GM23338 (cell line): ENCODE measurements at regions not wholly inside any gene's neighbourhood (a gene's known extent, or its start where the extent isn't known, plus 50 kb on each side); places are given as distances from the start of the nearest gene placed in this dataset.

ENCODE experiments used
- ATAC-seq: fragments of 200-7000 bp; cut with Tn5 transposase; 3 replicates; pipeline ENCODE4 v1.9.1; 2020
- DNase-seq: peaks from one replicate; pipeline ENCODE4 v3.0.0-alpha.2; 2015; ENCODE audit warnings: low spot score
- H2AFZ ChIP-seq: fragments of 200-600 bp; sonication (generic); 2 replicates; pipeline ENCODE4 v1.8.0; 2016; ENCODE audit warnings: antibody characterized with exemption, mild to moderate bottlenecking, moderate library complexity
- H3F3A ChIP-seq: fragments of 200-600 bp; sonication (generic); replicated peaks from 2 replicates; pipeline ENCODE4 v1.8.0; 2017; ENCODE audit warnings: antibody characterized with exemption, mixed run types, low read depth
- H3K27ac ChIP-seq: fragments of 200-600 bp; sonication (generic); 2 replicates; pipeline ENCODE4 v1.6.1; 2016; ENCODE audit warnings: low read depth
- H3K27me3 ChIP-seq: fragments of 200-600 bp; sonication (generic); 2 replicates; pipeline ENCODE4 v1.8.0; 2016; ENCODE audit warnings: mild to moderate bottlenecking, mixed run types, moderate library complexity; ENCODE audit not compliant: insufficient read depth
- H3K36me3 ChIP-seq: fragments of 200-600 bp; sonication (generic); 2 replicates; pipeline ENCODE4 v1.8.0; 2016; ENCODE audit warnings: mild to moderate bottlenecking; ENCODE audit not compliant: insufficient read depth
- H3K4me1 ChIP-seq: fragments of 200-600 bp; sonication (generic); 2 replicates; pipeline ENCODE4 v1.8.0; 2016; ENCODE audit warnings: mild to moderate bottlenecking, moderate library complexity; ENCODE audit not compliant: insufficient read depth
- H3K4me2 ChIP-seq: fragments of 200-600 bp; sonication (generic); 2 replicates; pipeline ENCODE4 v1.7.1; 2017; ENCODE audit warnings: mixed run types
- H3K4me3 ChIP-seq: fragments of 200-600 bp; sonication (generic); 2 replicates; pipeline ENCODE4 v1.6.1; 2016; ENCODE audit warnings: mixed run types
- H3K79me2 ChIP-seq: fragments of 200-600 bp; sonication (generic); replicated peaks from 2 replicates; pipeline ENCODE4 v1.8.0; 2017; ENCODE audit warnings: mild to moderate bottlenecking; ENCODE audit not compliant: insufficient read depth
- H3K9me2 ChIP-seq: fragments of 200-600 bp; sonication (generic); 2 replicates; pipeline ENCODE4 v1.8.0; 2017; ENCODE audit not compliant: insufficient read depth
- H4K20me1 ChIP-seq: fragments of 200-600 bp; sonication (generic); replicated peaks from 2 replicates; pipeline ENCODE4 v1.8.0; 2017; ENCODE audit warnings: mild to moderate bottlenecking; ENCODE audit not compliant: insufficient read depth
- H3K27ac Mint-ChIP-seq: 2 replicates; pipeline ENCODE4 v1.8.0; 2020; ENCODE audit warnings: inconsistent platforms, mild to moderate bottlenecking, moderate library complexity, mixed read lengths
- H3K27me3 Mint-ChIP-seq: 3 replicates; pipeline ENCODE4 v1.8.0; 2022; ENCODE audit warnings: low read depth, mild to moderate bottlenecking, moderate library complexity, mixed read lengths, inconsistent platforms; ENCODE audit not compliant: insufficient read depth, poor library complexity
- H3K36me3 Mint-ChIP-seq: 3 replicates; pipeline ENCODE4 v1.8.0; 2021; ENCODE audit warnings: low read depth, mild to moderate bottlenecking, inconsistent platforms, moderate library complexity, mixed read lengths
- H3K4me1 Mint-ChIP-seq: 3 replicates; pipeline ENCODE4 v1.8.0; 2020; ENCODE audit warnings: mild to moderate bottlenecking, inconsistent platforms, mixed read lengths
- H3K4me3 Mint-ChIP-seq: 3 replicates; pipeline ENCODE4 v1.8.0; 2021; ENCODE audit warnings: moderate library complexity, mild to moderate bottlenecking, inconsistent platforms, mixed read lengths
- H3K9me3 Mint-ChIP-seq: 3 replicates; pipeline ENCODE4 v1.8.0; 2020; ENCODE audit warnings: moderate library complexity, mild to moderate bottlenecking, inconsistent platforms, mixed read lengths
- CREB1 ChIP-seq: fragments of 250-450 bp; sonication (Bioruptor Pico); IDR thresholded peaks from 2 replicates; pipeline ENCODE4 v1.5.0; 2020; ENCODE audit warnings: low read depth, mild to moderate bottlenecking, moderate library complexity
- ETS1 ChIP-seq: IDR thresholded peaks from 2 replicates; pipeline ENCODE4 v1.6.1; 2016; ENCODE audit warnings: antibody characterized with exemption
- EZH2 ChIP-seq: fragments of 200-600 bp; sonication (generic); IDR thresholded peaks from one replicate; pipeline ENCODE4 v1.8.0; 2017; ENCODE audit warnings: antibody characterized with exemption, mild to moderate bottlenecking, low read depth; ENCODE audit not compliant: unreplicated experiment
- EZH2phosphoT487 ChIP-seq: fragments of 200-600 bp; sonication (generic); IDR thresholded peaks from one replicate; pipeline ENCODE4 v1.8.1; 2018; ENCODE audit warnings: antibody characterized with exemption; ENCODE audit not compliant: unreplicated experiment
- JUNB ChIP-seq: IDR thresholded peaks from one replicate; pipeline ENCODE4 v1.6.1; 2016; ENCODE audit warnings: antibody characterized with exemption; ENCODE audit not compliant: unreplicated experiment
- NANOG ChIP-seq: IDR thresholded peaks from 2 replicates; pipeline ENCODE4 v1.6.1; 2016; ENCODE audit warnings: antibody characterized with exemption, borderline replicate concordance
- POLR2AphosphoS5 ChIP-seq: IDR thresholded peaks from 2 replicates; pipeline ENCODE4 v1.6.1; 2016; ENCODE audit warnings: antibody characterized with exemption, low read depth
- REST ChIP-seq: IDR thresholded peaks from one replicate; pipeline ENCODE4 v1.6.1; 2018; ENCODE audit warnings: antibody characterized with exemption; ENCODE audit not compliant: unreplicated experiment
- ZNF114 ChIP-seq: fragments of 250-450 bp; sonication (Bioruptor Pico); IDR thresholded peaks from 2 replicates; pipeline ENCODE4 v1.5.0; 2020; ENCODE audit warnings: mild to moderate bottlenecking, moderate library complexity
- ZNF462 ChIP-seq: fragments of 250-450 bp; sonication (Bioruptor Pico); IDR thresholded peaks from 2 replicates; pipeline ENCODE4 v1.5.0; 2020; ENCODE audit warnings: mild to moderate bottlenecking, moderate library complexity
- TF ChIP-seq, protein P1 (sequence below), 2 experiments: fragments of 200-600 bp in 1 of 2; sonication (generic) in 1 of 2; conservative IDR thresholded peaks; 2 replicates each; pipeline versions ENCODE4 v1.5.1 to v1.6.1; 2016 to 2017; ENCODE audit warnings: antibody characterized with exemption in 2 of 2, low read depth in 2 of 2, mild to moderate bottlenecking in 2 of 2, moderate library complexity in 1 of 2

- TF ChIP-seq ETS1: no peak
- TF ChIP-seq, protein P1, sequence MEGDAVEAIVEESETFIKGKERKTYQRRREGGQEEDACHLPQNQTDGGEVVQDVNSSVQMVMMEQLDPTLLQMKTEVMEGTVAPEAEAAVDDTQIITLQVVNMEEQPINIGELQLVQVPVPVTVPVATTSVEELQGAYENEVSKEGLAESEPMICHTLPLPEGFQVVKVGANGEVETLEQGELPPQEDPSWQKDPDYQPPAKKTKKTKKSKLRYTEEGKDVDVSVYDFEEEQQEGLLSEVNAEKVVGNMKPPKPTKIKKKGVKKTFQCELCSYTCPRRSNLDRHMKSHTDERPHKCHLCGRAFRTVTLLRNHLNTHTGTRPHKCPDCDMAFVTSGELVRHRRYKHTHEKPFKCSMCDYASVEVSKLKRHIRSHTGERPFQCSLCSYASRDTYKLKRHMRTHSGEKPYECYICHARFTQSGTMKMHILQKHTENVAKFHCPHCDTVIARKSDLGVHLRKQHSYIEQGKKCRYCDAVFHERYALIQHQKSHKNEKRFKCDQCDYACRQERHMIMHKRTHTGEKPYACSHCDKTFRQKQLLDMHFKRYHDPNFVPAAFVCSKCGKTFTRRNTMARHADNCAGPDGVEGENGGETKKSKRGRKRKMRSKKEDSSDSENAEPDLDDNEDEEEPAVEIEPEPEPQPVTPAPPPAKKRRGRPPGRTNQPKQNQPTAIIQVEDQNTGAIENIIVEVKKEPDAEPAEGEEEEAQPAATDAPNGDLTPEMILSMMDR (conservative IDR thresholded peaks at IDR 0.05; ENCODE audit: low read depth in 2 of 2): no peak
- TF ChIP-seq NANOG: no peak
- no peak for TF ChIP-seq EZH2phosphoT487
- no peak for TF ChIP-seq ZNF114 (CRISPR knock-in tag)
- TF ChIP-seq POLR2AphosphoS5: no peak
- TF ChIP-seq CREB1 (CRISPR knock-in tag): no peak
- TF ChIP-seq JUNB: no peak
- TF ChIP-seq EZH2: no peak
- no peak for TF ChIP-seq REST
Measured at GRCh38 chr2:176536439-176537133, 267.3 kb downstream of the MTX2 start (continued).

GRCh38 chr2:176537932-176538331 lies 268.7 kb downstream of the MTX2 start:
- no peaks in the 10 kb centered on the region for H3K9me2 ChIP-seq
- H3K4me2 ChIP-seq: no peak overlapping the region
- H3K9me3 Mint-ChIP-seq: no peaks in the 10 kb centered on the region
- no peaks in the 10 kb centered on the region for H3K27me3 ChIP-seq
- ATAC-seq (no peak), DNase-seq (no peak)
- peaks cover 7% of the 10 kb centered on the region; the same call in 1 of the 3 replicates for H3K4me1 Mint-ChIP-seq
- H4K20me1 ChIP-seq: no peaks in the 10 kb centered on the region
- no peak overlapping the region for H3K4me3 ChIP-seq
- no peak overlapping the region for H3K4me3 Mint-ChIP-seq
- H3K4me1 ChIP-seq: no peaks in the 10 kb centered on the region; the same call in 1 of the 2 replicates
- H3K27me3 Mint-ChIP-seq: peaks cover 7% of the 10 kb centered on the region
- H2AFZ ChIP-seq: no peak overlapping the region
- no peaks in the 10 kb centered on the region for H3F3A ChIP-seq
- no peaks in the 10 kb centered on the region for H3K36me3 ChIP-seq
- no peaks in the 10 kb centered on the region for H3K79me2 ChIP-seq
- no peak overlapping the region for H3K27ac ChIP-seq
- H3K27ac Mint-ChIP-seq: no peak overlapping the region
- H3K36me3 Mint-ChIP-seq: no peaks in the 10 kb centered on the region
- TF ChIP-seq EZH2phosphoT487 (no peak), ZNF462 (CRISPR knock-in tag) (no peak), ETS1 (no peak), NANOG (no peak)
